GM21360 (cell line): ENCODE measurements at regions not wholly inside any gene's neighbourhood (a gene's known extent, or its start where the extent isn't known, plus 50 kb on each side); places are given as distances from the start of the nearest gene placed in this dataset.
"Not testable (repeated sequence)": the region's sequence is repeated elsewhere in the genome, so short reads cannot be mapped to it uniquely, and the experiment has no call there.

Experiments
- ATAC-seq: cut with Tn5 transposase; IDR thresholded peaks from one replicate; pipeline ENCODE4 v1.9.1; 2021; ENCODE audit warnings: mild to moderate bottlenecking, moderate library complexity; ENCODE audit not compliant: unreplicated experiment

- no peak for ATAC-seq
Measured at GRCh38 chr3:110821586-110821985, 250.0 kb upstream of the NECTIN3 start.

- ATAC-seq, result no peak
Measured at GRCh38 chr3:110822971-110823370, 248.6 kb upstream of the NECTIN3 start.

DNA sequence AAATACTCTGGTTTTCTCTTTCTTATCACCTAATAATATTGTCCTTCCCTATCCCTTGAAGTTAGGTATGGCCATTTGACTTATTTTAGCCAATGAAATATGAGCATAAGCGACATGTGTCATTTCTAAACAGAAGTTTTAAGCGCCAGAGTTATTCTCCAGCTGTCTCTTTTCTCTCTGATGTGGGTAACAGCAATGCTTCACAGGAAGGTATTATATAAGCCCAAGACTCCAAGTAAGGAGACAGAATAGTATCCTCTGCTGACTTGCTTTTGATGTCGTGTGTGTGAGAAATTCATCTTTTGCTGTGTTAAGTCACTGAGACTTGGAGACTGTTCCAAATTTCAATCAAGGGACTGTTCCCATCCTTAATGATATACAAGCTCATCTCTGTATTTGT is 224.6 kb upstream of the NECTIN3 start:
- ATAC-seq, result no peak

- ATAC-seq, result no peak
Measured at GRCh38 chr3:110849064-110849463, 222.6 kb upstream of the NECTIN3 start.

GRCh38 chr3:110851736-110852135 is 219.9 kb upstream of the NECTIN3 start:
- no peak for ATAC-seq

GRCh38 chr3:110855207-110855606 is 216.4 kb upstream of the NECTIN3 start:
- ATAC-seq, result no peak

GRCh38 chr3:110856916-110857315 is 214.7 kb upstream of the NECTIN3 start:
- no peak for ATAC-seq

DNA sequence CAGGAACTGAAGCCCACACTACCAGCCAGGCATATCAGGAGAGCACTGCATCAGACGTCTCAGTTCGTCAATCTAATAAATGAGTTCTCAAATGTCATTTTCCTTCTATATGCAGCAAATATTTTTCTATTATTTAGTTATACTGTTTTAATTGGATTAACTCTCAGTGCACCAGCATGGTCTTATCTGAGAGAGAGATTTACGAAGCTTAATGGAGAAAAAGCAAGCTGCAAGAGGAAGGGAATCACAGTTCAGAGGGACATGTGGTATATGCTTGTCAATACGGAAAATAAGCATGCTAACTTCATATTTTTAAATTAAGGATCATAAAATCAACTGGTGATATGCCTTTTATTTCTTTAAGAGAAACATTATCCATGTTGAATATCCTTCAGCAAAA is 213.1 kb upstream of the NECTIN3 start:
- ATAC-seq, result no peak

GRCh38 chr3:110859336-110859735 is 212.3 kb upstream of the NECTIN3 start:
- no peak for ATAC-seq

GRCh38 chr3:110859993-110860392 is 211.6 kb upstream of the NECTIN3 start:
- no peak for ATAC-seq

DNA sequence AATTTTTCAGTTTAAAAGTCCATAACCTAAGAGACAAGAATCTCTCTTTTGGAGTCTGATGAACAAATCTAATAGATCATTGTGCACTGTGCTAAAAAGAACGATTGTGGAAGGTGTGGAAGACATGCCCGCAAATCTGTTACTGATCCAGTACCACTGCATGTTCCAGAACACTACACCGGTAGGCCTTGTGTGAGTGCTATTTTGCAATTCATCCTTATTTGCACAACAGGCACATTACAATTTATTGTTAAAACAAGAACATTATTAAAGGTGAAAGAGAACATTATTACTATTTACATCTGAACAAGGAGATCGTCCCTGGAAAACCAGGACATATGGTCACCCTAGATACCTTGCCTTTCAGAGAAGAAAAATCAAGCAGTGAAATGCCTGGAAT is 205.7 kb upstream of the NECTIN3 start:
- ATAC-seq, result no peak

DNA sequence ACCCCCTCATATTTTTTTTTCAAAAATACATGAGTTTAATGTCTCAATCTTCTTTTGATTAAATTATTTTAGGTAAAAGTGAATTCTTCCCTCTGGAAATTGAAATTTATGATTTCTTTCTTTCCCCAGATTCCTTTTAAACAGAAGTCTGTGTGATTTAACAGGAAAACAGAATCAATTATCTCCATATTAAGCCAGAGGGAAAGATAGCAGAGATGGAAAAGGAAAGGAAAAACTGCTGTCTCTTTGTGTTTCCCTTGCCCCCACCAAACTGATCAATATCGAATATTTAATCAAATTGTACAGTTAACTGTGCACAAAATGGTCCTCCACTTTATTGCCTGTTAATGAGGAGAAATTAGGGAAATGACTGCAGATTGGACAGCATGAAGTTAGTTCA is 203.5 kb upstream of the NECTIN3 start:
- no peak for ATAC-seq

DNA sequence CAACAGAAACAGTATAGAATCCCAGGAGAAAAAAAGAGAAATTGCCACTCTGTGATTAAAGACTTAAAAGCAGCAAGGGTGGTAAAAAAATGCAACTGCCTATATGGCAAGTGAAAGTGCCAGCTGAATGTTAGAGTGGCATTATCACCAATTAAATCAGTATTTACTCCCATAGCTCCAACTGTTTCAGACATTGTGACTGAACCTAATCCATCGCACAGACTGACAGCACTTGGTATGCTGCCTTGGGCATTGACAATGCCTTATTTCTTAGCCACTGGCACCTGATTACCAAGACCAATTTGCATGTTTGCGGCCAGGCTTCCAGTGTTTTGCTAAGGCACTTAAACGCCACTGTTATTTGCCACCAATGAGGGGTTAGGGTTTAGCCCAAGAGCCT is 201.9 kb upstream of the NECTIN3 start:
- no peak for ATAC-seq

DNA sequence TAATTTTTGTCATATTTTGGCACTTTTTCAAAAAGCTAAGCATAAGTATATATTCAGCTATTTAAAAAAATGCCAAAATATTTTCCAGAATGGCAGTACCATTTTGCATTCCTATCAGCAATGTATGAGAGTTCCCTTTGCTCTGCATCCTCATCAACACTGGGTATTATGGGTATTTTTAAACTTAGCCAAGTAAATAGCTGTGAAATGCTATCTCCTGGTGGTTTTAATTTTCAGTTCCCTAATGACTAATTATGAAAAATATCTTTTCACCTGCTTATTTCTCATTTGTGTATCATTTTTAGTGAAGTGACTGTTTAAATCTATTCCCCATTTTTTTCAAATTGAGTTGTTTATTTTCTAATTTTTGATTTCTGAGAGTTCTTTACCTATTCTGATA is 199.7 kb upstream of the NECTIN3 start:
- no peak for ATAC-seq

- no peak for ATAC-seq
Measured at GRCh38 chr3:110878692-110879091, 192.9 kb upstream of the NECTIN3 start.

DNA sequence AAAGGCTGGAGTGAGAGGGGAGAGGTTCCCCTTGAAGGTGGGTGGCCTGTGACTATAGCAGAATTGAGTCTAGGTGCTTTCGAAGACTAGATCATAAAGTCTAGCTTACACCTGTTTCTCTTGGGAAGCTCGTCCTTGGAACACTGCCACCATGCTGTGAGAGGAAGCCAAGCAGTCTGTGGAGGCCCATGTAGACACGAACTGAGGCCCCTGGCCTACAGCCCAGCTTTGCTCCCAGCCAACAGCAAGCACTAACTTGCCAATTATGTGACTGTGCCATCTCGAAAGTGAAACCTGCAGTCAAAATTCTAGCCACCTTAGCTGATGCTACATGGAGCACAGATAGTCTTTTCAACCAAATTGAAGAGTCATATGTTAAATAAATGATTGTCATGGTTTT is 190.5 kb upstream of the NECTIN3 start:
- ATAC-seq, result peak; percentile 78

DNA sequence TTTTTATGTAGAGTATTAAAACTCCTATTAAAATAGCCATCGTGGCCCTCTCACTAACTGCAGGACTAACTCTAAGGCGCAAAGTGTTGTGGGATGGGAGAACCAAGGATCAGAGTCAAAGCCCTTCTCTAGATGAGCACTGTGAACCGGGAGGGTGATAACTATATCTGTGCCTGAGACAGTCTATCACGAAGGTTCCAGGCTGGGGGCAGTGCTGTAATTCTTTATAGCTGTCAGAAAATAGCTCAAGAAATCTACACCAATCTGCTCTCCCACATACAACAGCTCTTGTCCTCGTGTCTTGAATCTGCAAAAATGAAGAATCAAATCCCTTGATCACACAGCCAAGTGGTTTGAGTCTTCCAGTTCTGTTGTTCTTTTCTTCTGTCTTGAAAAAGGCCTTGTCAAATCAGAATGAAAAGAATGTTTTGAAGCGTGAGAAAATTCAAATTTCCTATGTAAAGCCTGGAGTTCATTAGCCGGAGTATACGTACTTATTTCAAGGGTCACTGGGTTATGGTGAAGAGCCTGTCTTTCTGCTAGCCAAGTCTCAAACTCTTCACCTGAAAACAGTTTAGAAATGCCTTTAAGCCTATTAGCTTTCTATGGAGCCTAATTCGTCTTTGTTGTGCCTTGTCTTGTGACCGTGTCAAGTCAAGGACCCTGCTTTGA is 185.3 kb upstream of the NECTIN3 start:
- ATAC-seq, result no peak

GRCh38 chr3:110887176-110887575 is 184.4 kb upstream of the NECTIN3 start:
- no peak for ATAC-seq

DNA sequence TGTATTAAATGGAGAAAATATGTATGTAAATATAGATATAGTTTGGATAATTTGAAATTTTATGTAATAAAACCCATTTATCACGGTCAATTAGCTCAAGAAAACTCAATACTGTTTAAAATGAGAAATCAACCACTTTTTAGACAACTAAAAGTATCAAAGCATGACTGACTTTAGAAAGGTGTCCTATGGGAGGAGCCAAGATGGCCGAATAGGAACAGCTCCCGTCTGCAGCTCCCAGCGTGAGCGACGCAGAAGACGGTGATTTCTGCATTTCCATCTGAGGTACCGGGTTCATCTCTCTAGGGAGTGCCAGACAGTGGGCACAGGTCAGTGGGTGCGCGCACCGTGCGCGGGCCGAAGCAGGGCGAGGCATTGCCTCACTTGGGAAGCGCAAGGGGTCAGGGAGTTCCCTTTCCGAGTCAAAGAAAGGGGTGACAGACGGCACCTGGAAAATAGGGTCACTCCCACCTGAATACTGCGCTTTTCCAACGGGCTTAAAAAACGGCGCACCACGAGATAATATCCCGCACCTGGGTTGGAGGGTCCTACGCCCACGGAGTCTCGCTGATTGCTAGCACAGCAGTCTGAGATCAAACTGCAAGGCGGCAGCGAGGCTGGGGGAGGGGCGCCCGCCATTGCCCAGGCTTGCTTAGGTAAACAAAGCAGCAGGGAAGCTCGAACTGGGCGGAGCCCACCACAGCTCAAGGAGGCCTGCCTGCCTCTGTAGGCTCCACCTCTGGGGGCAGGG is 182.8 kb upstream of the NECTIN3 start:
- ATAC-seq, result not testable (repeated sequence)

DNA sequence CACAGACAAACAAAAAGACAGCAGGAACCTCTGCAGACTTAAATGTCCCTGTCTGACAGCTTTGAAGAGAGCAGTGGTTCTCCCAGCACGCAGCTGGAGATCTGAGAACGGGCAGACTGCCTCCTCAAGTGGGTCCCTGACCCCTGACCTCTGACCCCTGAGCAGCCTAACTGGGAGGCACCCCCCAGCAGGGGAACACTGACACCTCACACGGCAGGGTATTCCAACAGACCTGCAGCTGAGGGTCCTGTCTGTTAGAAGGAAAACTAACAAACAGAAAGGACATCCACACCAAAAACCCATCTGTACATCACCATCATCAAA is 182.3 kb upstream of the NECTIN3 start:
- not testable (repeated sequence) for ATAC-seq

DNA sequence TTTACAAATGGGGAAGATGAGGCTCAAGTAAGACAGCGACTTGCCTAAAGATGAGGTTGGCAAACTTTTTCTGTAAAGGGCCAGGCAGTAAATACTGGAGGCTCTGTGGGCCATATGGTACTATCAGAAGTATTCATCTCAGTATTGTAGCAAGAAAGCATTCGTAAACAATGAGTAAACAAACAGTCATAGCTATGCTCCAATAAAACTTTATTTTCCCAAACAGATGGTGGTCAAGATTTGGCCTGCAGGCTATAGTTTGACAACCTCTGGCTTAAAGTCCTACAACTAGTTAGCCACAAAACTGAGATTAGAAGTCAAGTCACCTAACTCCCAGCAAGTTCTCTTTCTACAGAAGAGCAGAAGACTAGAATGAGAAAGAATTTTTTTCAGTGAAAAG is 177.0 kb upstream of the NECTIN3 start:
- ATAC-seq, result no peak

- no peak for ATAC-seq
Measured at GRCh38 chr3:110895054-110895453, 176.6 kb upstream of the NECTIN3 start.

DNA sequence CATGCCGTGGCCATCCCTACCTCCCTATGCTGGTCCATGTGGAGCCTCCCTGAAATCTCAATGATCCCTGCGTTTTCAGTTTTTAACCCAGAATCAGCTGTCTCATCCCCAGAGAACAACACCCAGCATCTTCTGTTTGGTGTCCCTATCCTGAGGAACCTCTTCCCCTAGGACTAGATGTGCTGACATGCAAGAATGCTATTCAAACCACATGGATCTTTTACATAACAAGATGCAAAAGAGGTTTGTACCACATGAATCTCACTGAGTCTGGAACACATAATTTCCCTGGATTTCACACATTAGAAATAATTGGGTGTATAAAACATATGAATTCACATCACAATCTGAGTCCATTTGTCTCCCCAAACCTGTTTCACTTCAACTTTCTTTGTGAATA is 174.6 kb upstream of the NECTIN3 start:
- ATAC-seq, result no peak
